Nephron (organoid): ENCODE measurements at regions not wholly inside any gene's neighbourhood (a gene's known extent, or its start where the extent isn't known, plus 50 kb on each side); places are given as distances from the start of the nearest gene placed in this dataset.

Experiments used
- H3K27ac Mint-ChIP-seq, 3 experiments: 2 replicates each; pipeline ENCODE4 v1.8.0; 2020; ENCODE audit warnings: mixed read lengths in 3 of 3, mild to moderate bottlenecking in 2 of 3, moderate library complexity in 1 of 3
- H3K27me3 Mint-ChIP-seq: 2 replicates; pipeline ENCODE4 v1.8.0; 2021; ENCODE audit warnings: low read depth, mild to moderate bottlenecking, moderate library complexity, mixed read lengths
- H3K36me3 Mint-ChIP-seq: 2 replicates; pipeline ENCODE4 v1.8.0; 2020; ENCODE audit warnings: low read depth, mixed read lengths
- H3K4me1 Mint-ChIP-seq: 2 replicates; pipeline ENCODE4 v1.8.0; 2020; ENCODE audit warnings: mixed read lengths
- H3K4me3 Mint-ChIP-seq, 3 experiments: 2 replicates each; pipeline ENCODE4 v1.8.0; 2020; ENCODE audit warnings: mild to moderate bottlenecking in 3 of 3, mixed read lengths in 3 of 3, moderate library complexity in 2 of 3
- H3K9me3 Mint-ChIP-seq: 2 replicates; pipeline ENCODE4 v1.8.0; 2020; ENCODE audit warnings: mixed read lengths
- CTCF ChIP-seq, 3 experiments: fragments of 200-600 bp; sonication (generic); IDR thresholded peaks; one replicate each; pipeline ENCODE4 v1.5.0; 2021; ENCODE audit warnings: antibody characterized with exemption in 3 of 3; ENCODE audit not compliant: unreplicated experiment in 3 of 3

GRCh38 chr1:55700359-55701130, 485.4 kb upstream of the USP24 start:
- Mint-ChIP-seq H3K4me1 (peaks cover 41% of the 10 kb centered on the region), H3K27me3 (peaks cover 4% of the 10 kb centered on the region), H3K9me3 (no peaks in the 10 kb centered on the region), H3K4me3 (no peak overlapping the region), H3K27ac (no peak overlapping the region), H3K36me3 (no peaks in the 10 kb centered on the region)
- no peak for TF ChIP-seq CTCF (IDR thresholded peaks at IDR 0.05; ENCODE audit: unreplicated experiment in 3 of 3)

- Mint-ChIP-seq H3K36me3 (no peaks in the 10 kb centered on the region), H3K4me3 (no peak overlapping the region), H3K4me1 (peaks cover 48% of the 10 kb centered on the region), H3K9me3 (no peaks in the 10 kb centered on the region), H3K27me3 (peaks cover 4% of the 10 kb centered on the region), H3K27ac (peak overlapping the region; percentile 8 to 25 (median 15))
- no peak for TF ChIP-seq CTCF (IDR thresholded peaks at IDR 0.05; ENCODE audit: unreplicated experiment in 3 of 3)
These were observed 484.1 kb upstream of the USP24 start for GRCh38 chr1:55699228-55699627.

GRCh38 chr1:55697997-55698535, 482.9 kb upstream of the USP24 start:
- Mint-ChIP-seq H3K27ac (peak overlapping the region in 2 of 3 experiments; percentile 1 to 86), H3K4me3 (no peak overlapping the region), H3K4me1 (peaks cover 55% of the 10 kb centered on the region), H3K36me3 (no peaks in the 10 kb centered on the region), H3K27me3 (peaks cover 8% of the 10 kb centered on the region), H3K9me3 (no peaks in the 10 kb centered on the region)
- TF ChIP-seq CTCF (IDR thresholded peaks at IDR 0.05; ENCODE audit: unreplicated experiment in 3 of 3) = no peak

- peaks cover 8% of the 10 kb centered on the region for H3K27me3 Mint-ChIP-seq
- peaks cover 62% of the 10 kb centered on the region for H3K4me1 Mint-ChIP-seq
- H3K27ac Mint-ChIP-seq = peak overlapping the region in 2 of 3 experiments; percentile 79 to 86
- H3K36me3 Mint-ChIP-seq = no peaks in the 10 kb centered on the region
- TF ChIP-seq CTCF (IDR thresholded peaks at IDR 0.05; ENCODE audit: unreplicated experiment in 3 of 3) = no peak
- no peak overlapping the region for H3K4me3 Mint-ChIP-seq
- H3K9me3 Mint-ChIP-seq = no peaks in the 10 kb centered on the region
These were observed 481.7 kb upstream of the USP24 start for GRCh38 chr1:55696891-55697290.

DNA sequence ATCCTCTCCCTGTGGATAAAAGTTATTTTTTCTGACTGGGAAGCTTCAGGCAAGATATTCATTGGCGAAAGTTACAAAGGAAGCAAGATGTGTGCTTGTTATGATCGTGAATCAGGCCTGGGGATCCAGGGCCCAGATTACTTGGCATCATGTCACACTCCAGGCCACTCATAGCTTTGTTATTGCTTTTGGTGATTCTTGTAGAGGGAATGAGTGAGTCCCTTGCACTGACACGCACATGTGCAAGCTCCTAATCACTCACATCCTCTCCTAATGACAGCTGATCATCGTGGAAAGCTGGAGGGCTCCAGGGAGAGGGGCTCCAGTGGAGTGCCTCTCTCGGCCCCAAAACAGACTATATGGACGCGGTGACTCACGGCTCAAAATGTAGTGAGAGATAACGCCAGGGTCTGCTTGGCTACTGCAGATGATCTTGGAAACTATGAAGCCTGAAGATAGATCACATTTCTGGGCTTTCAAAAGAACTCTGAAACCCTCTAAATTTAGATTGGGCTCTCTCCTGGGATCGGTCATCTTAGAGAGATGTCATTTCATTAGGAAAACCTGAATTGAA, 481.1 kb upstream of the USP24 start:
- H3K4me3 Mint-ChIP-seq = no peak overlapping the region
- H3K4me1 Mint-ChIP-seq = peaks cover 62% of the 10 kb centered on the region
- no peak for TF ChIP-seq CTCF (IDR thresholded peaks at IDR 0.05; ENCODE audit: unreplicated experiment in 3 of 3)
- peak overlapping the region in 2 of 3 experiments; percentile 79 to 86 for H3K27ac Mint-ChIP-seq
- peaks cover 8% of the 10 kb centered on the region for H3K27me3 Mint-ChIP-seq
- no peaks in the 10 kb centered on the region for H3K36me3 Mint-ChIP-seq
- H3K9me3 Mint-ChIP-seq = no peaks in the 10 kb centered on the region
